ENCODE measurements at regions not wholly inside any gene's neighbourhood (a gene's known extent, or its start where the extent isn't known, plus 50 kb on each side); places are given as distances from the start of the nearest gene placed in this dataset.

- no peak for TF ChIP-seq POLR2A (IDR thresholded peaks at IDR 0.05; ENCODE audit: low read length)
- no peak for TF ChIP-seq GATA1 (IDR thresholded peaks at IDR 0.05; ENCODE audit: low read depth, low read length)
Measured at GRCh38 chr1:54481201-54481884, 66.7 kb upstream of the ACOT11 start.

All from erythroblast (primary cell).